ENCODE measurements at regions not wholly inside any gene's neighbourhood (a gene's known extent, or its start where the extent isn't known, plus 50 kb on each side); places are given as distances from the start of the nearest gene placed in this dataset.

GRCh38 chr14:59100205-59100604, 88.3 kb upstream of the DAAM1 start:
- ChIA-PET RAD21 (ENCODE audit: low non-redundant PET in 1 of 2, low total read pairs in 2 of 2, uncharacterized antibody in 2 of 2, unreplicated experiment in 2 of 2) (no interaction called here), POLR2A (no interaction called here), CTCF (no interaction called here)
- Histone ChIP-seq H3K4me1 (ENCODE audit: control insufficient read depth in 1 of 2, insufficient read depth in 2 of 2, low read length in 2 of 2) (peaks cover 0 to 6% of the 10 kb centered on the region in 2 experiments; a peak in 1 of 4 replicates), H3K4me2 (ENCODE audit: low read length) (no peak overlapping the region), H3K79me2 (ENCODE audit: insufficient read depth, low read length) (no peaks in the 10 kb centered on the region), H3K27ac (ENCODE audit: low read depth, low read length) (no peak overlapping the region), H3K4me3 (replicated peaks in 1 of 2; ENCODE audit: low read depth in 1 of 2, low read length in 2 of 2) (no peak overlapping the region), H3K9ac (ENCODE audit: low read length) (no peak overlapping the region), H3K36me3 (ENCODE audit: control insufficient read depth in 1 of 2, insufficient read depth in 2 of 2, low read length in 2 of 2) (no peaks in the 10 kb centered on the region), H3K27me3 (ENCODE audit: insufficient read depth, low read length) (no peaks in the 10 kb centered on the region), H3K9me3 (ENCODE audit: control insufficient read depth in 1 of 2, insufficient read depth in 1 of 2, low read depth in 1 of 2, low read length in 2 of 2) (no peaks in the 10 kb centered on the region), H2AFZ (ENCODE audit: low read depth, low read length, poor library complexity, severe bottlenecking) (no peak overlapping the region), H3K9me2 (ENCODE audit: insufficient read depth) (no peaks in the 10 kb centered on the region; the same call in 1 of the 2 replicates), H4K20me1 (ENCODE audit: insufficient read depth) (no peaks in the 10 kb centered on the region)
- intact Hi-C loops (cut with micrococcal nuclease), result no loop called here
- TF ChIP-seq SRF (IDR thresholded peaks at IDR 0.05; ENCODE audit: low read depth), result no peak
- no peak for TF ChIP-seq RAD21 (IDR thresholded peaks at IDR 0.05; ENCODE audit: low read depth)
- TF ChIP-seq, protein P1, sequence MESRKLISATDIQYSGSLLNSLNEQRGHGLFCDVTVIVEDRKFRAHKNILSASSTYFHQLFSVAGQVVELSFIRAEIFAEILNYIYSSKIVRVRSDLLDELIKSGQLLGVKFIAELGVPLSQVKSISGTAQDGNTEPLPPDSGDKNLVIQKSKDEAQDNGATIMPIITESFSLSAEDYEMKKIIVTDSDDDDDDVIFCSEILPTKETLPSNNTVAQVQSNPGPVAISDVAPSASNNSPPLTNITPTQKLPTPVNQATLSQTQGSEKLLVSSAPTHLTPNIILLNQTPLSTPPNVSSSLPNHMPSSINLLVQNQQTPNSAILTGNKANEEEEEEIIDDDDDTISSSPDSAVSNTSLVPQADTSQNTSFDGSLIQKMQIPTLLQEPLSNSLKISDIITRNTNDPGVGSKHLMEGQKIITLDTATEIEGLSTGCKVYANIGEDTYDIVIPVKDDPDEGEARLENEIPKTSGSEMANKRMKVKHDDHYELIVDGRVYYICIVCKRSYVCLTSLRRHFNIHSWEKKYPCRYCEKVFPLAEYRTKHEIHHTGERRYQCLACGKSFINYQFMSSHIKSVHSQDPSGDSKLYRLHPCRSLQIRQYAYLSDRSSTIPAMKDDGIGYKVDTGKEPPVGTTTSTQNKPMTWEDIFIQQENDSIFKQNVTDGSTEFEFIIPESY (IDR thresholded peaks at IDR 0.05; ENCODE audit: extremely low read depth, insufficient replicate concordance, low read length), result no peak
- no peak for TF ChIP-seq YY1 (IDR thresholded peaks at IDR 0.05; ENCODE audit: extremely low read depth, insufficient replicate concordance, low read depth, low read length)
- no peak for TF ChIP-seq ZFX (IDR thresholded peaks at IDR 0.05)
- TF ChIP-seq EZH2phosphoT487 (IDR thresholded peaks at IDR 0.05; ENCODE audit: borderline replicate concordance), result no peak
- no peak for TF ChIP-seq CEBPB (IDR thresholded peaks at IDR 0.05; ENCODE audit: low read depth)
- no peak for TF ChIP-seq ZNF274 (IDR thresholded peaks at IDR 0.05; ENCODE audit: low read depth, low read length)
- TF ChIP-seq, protein P2, sequence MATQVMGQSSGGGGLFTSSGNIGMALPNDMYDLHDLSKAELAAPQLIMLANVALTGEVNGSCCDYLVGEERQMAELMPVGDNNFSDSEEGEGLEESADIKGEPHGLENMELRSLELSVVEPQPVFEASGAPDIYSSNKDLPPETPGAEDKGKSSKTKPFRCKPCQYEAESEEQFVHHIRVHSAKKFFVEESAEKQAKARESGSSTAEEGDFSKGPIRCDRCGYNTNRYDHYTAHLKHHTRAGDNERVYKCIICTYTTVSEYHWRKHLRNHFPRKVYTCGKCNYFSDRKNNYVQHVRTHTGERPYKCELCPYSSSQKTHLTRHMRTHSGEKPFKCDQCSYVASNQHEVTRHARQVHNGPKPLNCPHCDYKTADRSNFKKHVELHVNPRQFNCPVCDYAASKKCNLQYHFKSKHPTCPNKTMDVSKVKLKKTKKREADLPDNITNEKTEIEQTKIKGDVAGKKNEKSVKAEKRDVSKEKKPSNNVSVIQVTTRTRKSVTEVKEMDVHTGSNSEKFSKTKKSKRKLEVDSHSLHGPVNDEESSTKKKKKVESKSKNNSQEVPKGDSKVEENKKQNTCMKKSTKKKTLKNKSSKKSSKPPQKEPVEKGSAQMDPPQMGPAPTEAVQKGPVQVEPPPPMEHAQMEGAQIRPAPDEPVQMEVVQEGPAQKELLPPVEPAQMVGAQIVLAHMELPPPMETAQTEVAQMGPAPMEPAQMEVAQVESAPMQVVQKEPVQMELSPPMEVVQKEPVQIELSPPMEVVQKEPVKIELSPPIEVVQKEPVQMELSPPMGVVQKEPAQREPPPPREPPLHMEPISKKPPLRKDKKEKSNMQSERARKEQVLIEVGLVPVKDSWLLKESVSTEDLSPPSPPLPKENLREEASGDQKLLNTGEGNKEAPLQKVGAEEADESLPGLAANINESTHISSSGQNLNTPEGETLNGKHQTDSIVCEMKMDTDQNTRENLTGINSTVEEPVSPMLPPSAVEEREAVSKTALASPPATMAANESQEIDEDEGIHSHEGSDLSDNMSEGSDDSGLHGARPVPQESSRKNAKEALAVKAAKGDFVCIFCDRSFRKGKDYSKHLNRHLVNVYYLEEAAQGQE (IDR thresholded peaks at IDR 0.05; ENCODE audit: low read depth), result no peak
- no peak for TF ChIP-seq CBX3 (IDR thresholded peaks at IDR 0.05; ENCODE audit: low read depth)
- no peak for TF ChIP-seq POLR2A (IDR thresholded peaks at IDR 0.05; ENCODE audit: borderline replicate concordance, extremely low read depth, insufficient read depth, insufficient read length)
- TF ChIP-seq, protein P3, sequence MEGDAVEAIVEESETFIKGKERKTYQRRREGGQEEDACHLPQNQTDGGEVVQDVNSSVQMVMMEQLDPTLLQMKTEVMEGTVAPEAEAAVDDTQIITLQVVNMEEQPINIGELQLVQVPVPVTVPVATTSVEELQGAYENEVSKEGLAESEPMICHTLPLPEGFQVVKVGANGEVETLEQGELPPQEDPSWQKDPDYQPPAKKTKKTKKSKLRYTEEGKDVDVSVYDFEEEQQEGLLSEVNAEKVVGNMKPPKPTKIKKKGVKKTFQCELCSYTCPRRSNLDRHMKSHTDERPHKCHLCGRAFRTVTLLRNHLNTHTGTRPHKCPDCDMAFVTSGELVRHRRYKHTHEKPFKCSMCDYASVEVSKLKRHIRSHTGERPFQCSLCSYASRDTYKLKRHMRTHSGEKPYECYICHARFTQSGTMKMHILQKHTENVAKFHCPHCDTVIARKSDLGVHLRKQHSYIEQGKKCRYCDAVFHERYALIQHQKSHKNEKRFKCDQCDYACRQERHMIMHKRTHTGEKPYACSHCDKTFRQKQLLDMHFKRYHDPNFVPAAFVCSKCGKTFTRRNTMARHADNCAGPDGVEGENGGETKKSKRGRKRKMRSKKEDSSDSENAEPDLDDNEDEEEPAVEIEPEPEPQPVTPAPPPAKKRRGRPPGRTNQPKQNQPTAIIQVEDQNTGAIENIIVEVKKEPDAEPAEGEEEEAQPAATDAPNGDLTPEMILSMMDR (IDR thresholded peaks at IDR 0.05 in 2 of 3, conservative IDR thresholded peaks at IDR 0.05 in 1 of 3; ENCODE audit: borderline replicate concordance in 1 of 3, insufficient read depth in 1 of 3, low read depth in 2 of 3, low read length in 2 of 3), result no peak
- no peak for TF ChIP-seq MAX (IDR thresholded peaks at IDR 0.05)
- no peak for TF ChIP-seq TCF7L2 (IDR thresholded peaks at IDR 0.05; ENCODE audit: borderline replicate concordance, extremely low read depth, insufficient read depth, insufficient read length)
- no peak for TF ChIP-seq EGR1 (IDR thresholded peaks at IDR 0.05; ENCODE audit: low read depth)
- TF ChIP-seq EZH2 (IDR thresholded peaks at IDR 0.05), result no peak
- TF ChIP-seq ELF1 (IDR thresholded peaks at IDR 0.05; ENCODE audit: borderline replicate concordance, low read depth), result no peak
- TF ChIP-seq SIN3A (IDR thresholded peaks at IDR 0.05; ENCODE audit: low read depth), result no peak
- TF ChIP-seq FOSL1 (IDR thresholded peaks at IDR 0.05; ENCODE audit: low read depth), result no peak
- no peak for DNase-seq (ENCODE audit: low read depth, low spot score)
- no TSS peak for BruUV-seq (replicated peaks)
- ATAC-seq, result no peak
